ENCODE measurements at regions not wholly inside any gene's neighbourhood (a gene's known extent, or its start where the extent isn't known, plus 50 kb on each side); places are given as distances from the start of the nearest gene placed in this dataset.

DNA sequence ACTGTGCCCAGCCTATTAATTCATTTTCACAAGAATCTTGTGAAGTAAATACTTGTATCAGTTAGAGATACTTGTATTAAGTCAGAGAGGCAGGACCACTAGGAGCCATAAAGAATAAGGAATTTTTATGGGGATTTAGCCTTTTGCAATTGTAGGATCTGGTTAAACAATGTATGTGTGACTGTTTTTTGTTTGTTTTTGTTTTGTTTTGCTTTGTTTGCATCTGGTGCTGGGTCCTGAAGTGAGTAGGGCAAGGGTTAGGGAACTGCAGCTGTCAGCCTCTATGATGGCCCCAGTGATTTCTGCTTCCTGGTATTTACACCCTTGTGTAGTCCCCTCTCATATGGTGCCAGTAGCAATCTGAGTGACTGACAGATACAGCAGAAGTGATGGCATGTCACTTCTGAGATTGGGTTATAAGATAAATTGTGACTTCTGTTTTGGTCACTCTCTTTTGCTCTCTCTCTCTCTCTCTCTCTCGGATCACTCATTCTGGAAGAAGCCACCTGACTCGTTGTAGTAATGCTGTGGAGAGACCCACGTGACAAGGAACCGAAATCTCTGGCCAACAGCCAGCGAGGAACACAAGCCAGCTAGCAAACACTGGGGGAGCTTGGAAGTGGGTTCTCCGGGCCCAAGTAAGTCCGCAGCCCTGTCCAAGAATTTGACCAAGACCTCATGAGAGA is 96.2 kb upstream of the MARK1 start:
- TF ChIP-seq POLR2A (IDR thresholded peaks at IDR 0.05) (no peak), POLR2AphosphoS5 (IDR thresholded peaks at IDR 0.05) (no peak), CTCF (IDR thresholded peaks at IDR 0.05) (no peak)
